HCT116 (cell line): ENCODE measurements at regions not wholly inside any gene's neighbourhood (a gene's known extent, or its start where the extent isn't known, plus 50 kb on each side); places are given as distances from the start of the nearest gene placed in this dataset.

Experiments used
- ATAC-seq: fragments of 200-7000 bp; cut with Tn5 transposase; 2 replicates; pipeline ENCODE4 v1.9.1; 2020; ENCODE audit warnings: mild to moderate bottlenecking, moderate library complexity
- BruUV-seq: library from RNA; stranded (reverse); fragments of 400-500 nt; replicated peaks from 2 replicates; lab custom pipeline; 2021; lab: Mats Ljungman, UMichigan
- CTCF ChIA-PET: fragments of 300-600 bp; sonication (Branson Sonifier 250); formaldehyde crosslinking; loops from one replicate; lab custom pipeline; 2021; ENCODE audit warnings: antibody characterized with exemption; lab: Charles Lee
- POLR2A ChIA-PET: fragments of 300-600, 350-600 bp; sonication (Branson Sonifier 250); formaldehyde crosslinking; loops from one replicate; lab custom pipeline; 2021; ENCODE audit warnings: antibody characterized with exemption; lab: Charles Lee
- RAD21 ChIA-PET, 2 experiments: fragments of 300-600 bp; sonication (Branson Sonifier 250); formaldehyde crosslinking; loops; one replicate each; lab custom pipeline; 2023; ENCODE audit warnings: low total read pairs in 2 of 2; ENCODE audit not compliant: uncharacterized antibody in 2 of 2, unreplicated experiment in 2 of 2, low non-redundant PET in 1 of 2; lab: Charles Lee
- DNase-seq: peaks from one replicate; pipeline ENCODE4 v3.0.0-alpha.2; 2010; ENCODE audit warnings: low read depth, low spot score
- H2AFZ ChIP-seq: fragments of 200-600 bp; shearing (Covaris generic), sonication (generic); 2 replicates; pipeline ENCODE4 v1.6.1; 2017; ENCODE audit warnings: low read depth, mixed run types, mixed read lengths, antibody characterized with exemption, low read length; ENCODE audit not compliant: poor library complexity, severe bottlenecking
- H3K27ac ChIP-seq: 2 replicates; pipeline ENCODE4 v1.5.1; 2012; ENCODE audit warnings: low read depth, low read length
- H3K27me3 ChIP-seq: fragments of 200-600 bp; sonication (generic); 2 replicates; pipeline ENCODE4 v1.6.1; 2016; ENCODE audit warnings: mixed run types, low read length, mixed read lengths; ENCODE audit not compliant: insufficient read depth
- H3K36me3 ChIP-seq, 2 experiments: fragments of 200-500 bp in 1 of 2; fragments of 200-600 bp in 1 of 2; sonication (Bioruptor generic) in 1 of 2; sonication (generic) in 1 of 2; 2 replicates each; pipeline versions ENCODE4 v1.5.1 to v1.6.1; 2014 to 2016; ENCODE audit warnings: low read length in 2 of 2, inconsistent platforms in 1 of 2, mixed read lengths in 1 of 2, mixed run types in 1 of 2; ENCODE audit not compliant: insufficient read depth in 2 of 2, control insufficient read depth in 1 of 2
- H3K4me1 ChIP-seq, 2 experiments: fragments of 200-600 bp in 1 of 2; sonication (generic) in 1 of 2; 2 replicates each; pipeline versions ENCODE4 v1.5.1 to v1.6.1; 2012 to 2017; ENCODE audit warnings: low read length in 2 of 2, inconsistent platforms in 1 of 2, mild to moderate bottlenecking in 1 of 2, mixed read lengths in 1 of 2, mixed run types in 1 of 2, moderate library complexity in 1 of 2; ENCODE audit not compliant: insufficient read depth in 2 of 2, control insufficient read depth in 1 of 2
- H3K4me2 ChIP-seq: fragments of 200-600 bp; sonication (generic); 2 replicates; pipeline ENCODE4 v1.6.1; 2017; ENCODE audit warnings: mixed run types, low read length, mixed read lengths
- H3K4me3 ChIP-seq, 2 experiments: fragments of 200-600 bp in 1 of 2; sonication (generic) in 1 of 2; replicated peaks in 1 of 2; 2 replicates each; pipeline ENCODE4 v1.5.1; 2011 to 2016; ENCODE audit warnings: low read length in 2 of 2, control low read depth in 1 of 2, low read depth in 1 of 2, mild to moderate bottlenecking in 1 of 2, mixed read lengths in 1 of 2, mixed run types in 1 of 2
- H3K79me2 ChIP-seq: fragments of 200-600 bp; sonication (generic); 2 replicates; pipeline ENCODE4 v1.6.1; 2017; ENCODE audit warnings: mild to moderate bottlenecking, mixed run types, low read length, moderate library complexity, mixed read lengths; ENCODE audit not compliant: insufficient read depth
- H3K9ac ChIP-seq: fragments of 200-600 bp; sonication (generic); 2 replicates; pipeline ENCODE4 v1.6.1; 2016; ENCODE audit warnings: low read length, mixed read lengths
- H3K9me2 ChIP-seq: fragments of 200-600 bp; sonication (generic), shearing (Covaris generic); 2 replicates; pipeline ENCODE4 v1.6.1; 2017; ENCODE audit warnings: mixed run types, mild to moderate bottlenecking, moderate library complexity; ENCODE audit not compliant: insufficient read depth
- H3K9me3 ChIP-seq, 2 experiments: fragments of 200-500 bp in 1 of 2; fragments of 200-600 bp in 1 of 2; sonication (Bioruptor generic) in 1 of 2; sonication (generic) in 1 of 2; 2 replicates each; pipeline ENCODE4 v1.6.1; 2014 to 2017; ENCODE audit warnings: low read length in 2 of 2, mixed read lengths in 2 of 2, inconsistent platforms in 1 of 2, low read depth in 1 of 2, mild to moderate bottlenecking in 1 of 2, mixed run types in 1 of 2, moderate library complexity in 1 of 2; ENCODE audit not compliant: control insufficient read depth in 1 of 2, insufficient read depth in 1 of 2
- H4K20me1 ChIP-seq: fragments of 200-600 bp; sonication (generic), shearing (Covaris generic); 2 replicates; pipeline ENCODE4 v1.6.1; 2017; ENCODE audit warnings: mixed run types, mild to moderate bottlenecking, moderate library complexity; ENCODE audit not compliant: insufficient read depth
- CBX3 ChIP-seq: IDR thresholded peaks from 2 replicates; pipeline ENCODE4 v1.6.1; 2012; ENCODE audit warnings: low read depth
- EGR1 ChIP-seq: IDR thresholded peaks from 2 replicates; pipeline ENCODE4 v1.6.1; 2012; ENCODE audit warnings: low read depth
- ELF1 ChIP-seq: IDR thresholded peaks from 2 replicates; pipeline ENCODE4 v1.6.1; 2012; ENCODE audit warnings: low read depth, borderline replicate concordance
- EZH2phosphoT487 ChIP-seq: fragments of 200-600 bp; IDR thresholded peaks from 2 replicates; pipeline ENCODE4 v1.6.1; 2018; ENCODE audit warnings: antibody characterized with exemption, borderline replicate concordance
- FOSL1 ChIP-seq: IDR thresholded peaks from 2 replicates; pipeline ENCODE4 v1.6.1; 2012; ENCODE audit warnings: low read depth
- JUND ChIP-seq: IDR thresholded peaks from 2 replicates; pipeline ENCODE4 v1.6.1; 2012
- POLR2A ChIP-seq: IDR thresholded peaks from 2 replicates; pipeline ENCODE4 v1.7.0; 2011; ENCODE audit warnings: borderline replicate concordance; ENCODE audit not compliant: insufficient read depth, insufficient read length; ENCODE audit errors: extremely low read depth
- POLR2AphosphoS5 ChIP-seq: IDR thresholded peaks from 2 replicates; pipeline ENCODE4 v1.6.1; 2011; ENCODE audit warnings: mild to moderate bottlenecking, low read depth, low read length, moderate library complexity
- RAD21 ChIP-seq: IDR thresholded peaks from 2 replicates; pipeline ENCODE4 v1.6.1; 2012; ENCODE audit warnings: low read depth, mild to moderate bottlenecking
- SIN3A ChIP-seq: IDR thresholded peaks from 2 replicates; pipeline ENCODE4 v1.6.1; 2012; ENCODE audit warnings: low read depth
- SP1 ChIP-seq: IDR thresholded peaks from 2 replicates; pipeline ENCODE4 v1.6.1; 2012; ENCODE audit warnings: low read depth
- SRF ChIP-seq: IDR thresholded peaks from 2 replicates; pipeline ENCODE4 v1.6.1; 2012; ENCODE audit warnings: low read depth
- TCF7L2 ChIP-seq: IDR thresholded peaks from 2 replicates; pipeline ENCODE4 v1.7.0; 2011; ENCODE audit warnings: borderline replicate concordance, inconsistent platforms; ENCODE audit not compliant: insufficient read depth, insufficient read length; ENCODE audit errors: extremely low read depth
- YY1 ChIP-seq: IDR thresholded peaks from 2 replicates; pipeline ENCODE4 v1.6.1; 2011; ENCODE audit warnings: low read length, low read depth, moderate library complexity, mild to moderate bottlenecking; ENCODE audit not compliant: insufficient replicate concordance; ENCODE audit errors: extremely low read depth
- ZFX ChIP-seq: fragments of 450-650 bp; IDR thresholded peaks from 2 replicates; pipeline ENCODE4 v1.6.1; 2017
- ZNF274 ChIP-seq: fragments of 200-500 bp; sonication (Bioruptor generic); IDR thresholded peaks from 2 replicates; pipeline ENCODE4 v1.6.1; 2014; ENCODE audit warnings: mild to moderate bottlenecking, low read depth, low read length, inconsistent platforms
- intact Hi-C: fragments of 100-400 bp; cut with micrococcal nuclease; formaldehyde crosslinking; loops from 2 replicates; pipeline ENCODE4 v1.10.0; 2022
- TF ChIP-seq, protein P1 (sequence below): IDR thresholded peaks from 2 replicates; pipeline ENCODE4 v1.6.1; 2012
- TF ChIP-seq, protein P2 (sequence below): IDR thresholded peaks from 2 replicates; pipeline ENCODE4 v1.6.1; 2012
- TF ChIP-seq, protein P3 (sequence below), 3 experiments: fragments of 200-600 bp in 1 of 3; sonication (generic) in 1 of 3; IDR thresholded peaks in 2 of 3; conservative IDR thresholded peaks in 1 of 3; 2 replicates each; pipeline ENCODE4 v1.5.1; 2012 to 2017; ENCODE audit warnings: low read depth in 2 of 3, low read length in 2 of 3, antibody characterized with exemption in 1 of 3, borderline replicate concordance in 1 of 3, control low read depth in 1 of 3, mild to moderate bottlenecking in 1 of 3, mixed read lengths in 1 of 3, mixed run types in 1 of 3, moderate library complexity in 1 of 3; ENCODE audit not compliant: insufficient read depth in 1 of 3
- TF ChIP-seq, protein P4 (sequence below): IDR thresholded peaks from 2 replicates; pipeline ENCODE4 v1.6.1; 2011; ENCODE audit warnings: mild to moderate bottlenecking, low read length, moderate library complexity; ENCODE audit not compliant: insufficient replicate concordance; ENCODE audit errors: extremely low read depth

DNA sequence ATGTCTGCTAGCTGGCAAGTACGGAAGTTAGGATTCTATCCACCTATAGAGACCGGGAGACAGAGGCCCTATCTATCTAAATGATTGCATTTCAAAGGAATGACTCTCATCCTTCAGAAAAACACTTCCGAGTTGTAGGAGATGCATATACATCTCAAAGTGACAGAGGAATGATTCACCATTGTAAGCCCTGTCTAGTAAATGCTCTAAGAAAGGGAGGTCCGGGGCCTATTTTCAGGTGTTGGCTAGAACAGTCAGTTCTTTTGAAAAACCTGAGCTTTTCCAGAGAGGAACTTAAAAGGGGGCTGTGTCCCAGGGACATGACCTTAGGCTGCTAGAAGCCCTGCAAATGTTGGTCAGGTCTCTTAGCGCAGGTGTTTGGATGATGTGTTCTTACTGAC lies 262.9 kb upstream of the IL1RAPL1 start:
- TF ChIP-seq POLR2AphosphoS5 (no peak), POLR2A (no peak), ZNF274 (no peak), ELF1 (no peak), ZFX (no peak), SIN3A (no peak), CBX3 (no peak), SP1 (no peak), EZH2phosphoT487 (no peak), RAD21 (no peak), SRF (no peak), TCF7L2 (no peak), YY1 (no peak), FOSL1 (no peak), EGR1 (no peak), JUND (no peak)
- TF ChIP-seq, protein P1, sequence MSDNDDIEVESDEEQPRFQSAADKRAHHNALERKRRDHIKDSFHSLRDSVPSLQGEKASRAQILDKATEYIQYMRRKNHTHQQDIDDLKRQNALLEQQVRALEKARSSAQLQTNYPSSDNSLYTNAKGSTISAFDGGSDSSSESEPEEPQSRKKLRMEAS, result no peak
- TF ChIP-seq, protein P2, sequence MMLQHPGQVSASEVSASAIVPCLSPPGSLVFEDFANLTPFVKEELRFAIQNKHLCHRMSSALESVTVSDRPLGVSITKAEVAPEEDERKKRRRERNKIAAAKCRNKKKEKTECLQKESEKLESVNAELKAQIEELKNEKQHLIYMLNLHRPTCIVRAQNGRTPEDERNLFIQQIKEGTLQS, result no peak
- TF ChIP-seq, protein P3, sequence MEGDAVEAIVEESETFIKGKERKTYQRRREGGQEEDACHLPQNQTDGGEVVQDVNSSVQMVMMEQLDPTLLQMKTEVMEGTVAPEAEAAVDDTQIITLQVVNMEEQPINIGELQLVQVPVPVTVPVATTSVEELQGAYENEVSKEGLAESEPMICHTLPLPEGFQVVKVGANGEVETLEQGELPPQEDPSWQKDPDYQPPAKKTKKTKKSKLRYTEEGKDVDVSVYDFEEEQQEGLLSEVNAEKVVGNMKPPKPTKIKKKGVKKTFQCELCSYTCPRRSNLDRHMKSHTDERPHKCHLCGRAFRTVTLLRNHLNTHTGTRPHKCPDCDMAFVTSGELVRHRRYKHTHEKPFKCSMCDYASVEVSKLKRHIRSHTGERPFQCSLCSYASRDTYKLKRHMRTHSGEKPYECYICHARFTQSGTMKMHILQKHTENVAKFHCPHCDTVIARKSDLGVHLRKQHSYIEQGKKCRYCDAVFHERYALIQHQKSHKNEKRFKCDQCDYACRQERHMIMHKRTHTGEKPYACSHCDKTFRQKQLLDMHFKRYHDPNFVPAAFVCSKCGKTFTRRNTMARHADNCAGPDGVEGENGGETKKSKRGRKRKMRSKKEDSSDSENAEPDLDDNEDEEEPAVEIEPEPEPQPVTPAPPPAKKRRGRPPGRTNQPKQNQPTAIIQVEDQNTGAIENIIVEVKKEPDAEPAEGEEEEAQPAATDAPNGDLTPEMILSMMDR (IDR thresholded peaks at IDR 0.05 in 2 of 3, conservative IDR thresholded peaks at IDR 0.05 in 1 of 3; ENCODE audit: borderline replicate concordance in 1 of 3, insufficient read depth in 1 of 3, low read depth in 2 of 3, low read length in 2 of 3), result no peak
- TF ChIP-seq, protein P4, sequence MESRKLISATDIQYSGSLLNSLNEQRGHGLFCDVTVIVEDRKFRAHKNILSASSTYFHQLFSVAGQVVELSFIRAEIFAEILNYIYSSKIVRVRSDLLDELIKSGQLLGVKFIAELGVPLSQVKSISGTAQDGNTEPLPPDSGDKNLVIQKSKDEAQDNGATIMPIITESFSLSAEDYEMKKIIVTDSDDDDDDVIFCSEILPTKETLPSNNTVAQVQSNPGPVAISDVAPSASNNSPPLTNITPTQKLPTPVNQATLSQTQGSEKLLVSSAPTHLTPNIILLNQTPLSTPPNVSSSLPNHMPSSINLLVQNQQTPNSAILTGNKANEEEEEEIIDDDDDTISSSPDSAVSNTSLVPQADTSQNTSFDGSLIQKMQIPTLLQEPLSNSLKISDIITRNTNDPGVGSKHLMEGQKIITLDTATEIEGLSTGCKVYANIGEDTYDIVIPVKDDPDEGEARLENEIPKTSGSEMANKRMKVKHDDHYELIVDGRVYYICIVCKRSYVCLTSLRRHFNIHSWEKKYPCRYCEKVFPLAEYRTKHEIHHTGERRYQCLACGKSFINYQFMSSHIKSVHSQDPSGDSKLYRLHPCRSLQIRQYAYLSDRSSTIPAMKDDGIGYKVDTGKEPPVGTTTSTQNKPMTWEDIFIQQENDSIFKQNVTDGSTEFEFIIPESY, result no peak
- TF ChIP-seq, all 23 proteins: peak for 0
- no peaks in the 10 kb centered on the region for H3K79me2 ChIP-seq
- no peaks in the 10 kb centered on the region for H3K9me2 ChIP-seq
- H2AFZ ChIP-seq, result no peak overlapping the region
- no peaks in the 10 kb centered on the region for H3K36me3 ChIP-seq
- no peaks in the 10 kb centered on the region for H3K9me3 ChIP-seq
- RAD21 ChIA-PET, result no interaction called here
- H3K27ac ChIP-seq, result no peak overlapping the region
- H3K4me3 ChIP-seq, result no peak overlapping the region
- CTCF ChIA-PET, result no interaction called here
- intact Hi-C loops, result no loop called here
- H3K4me1 ChIP-seq, result no peaks in the 10 kb centered on the region
- H4K20me1 ChIP-seq, result no peaks in the 10 kb centered on the region
- no TSS peak for BruUV-seq
- H3K27me3 ChIP-seq, result no peaks in the 10 kb centered on the region
- no peak for DNase-seq
- no peak for ATAC-seq
- no peak overlapping the region for H3K9ac ChIP-seq
- POLR2A ChIA-PET, result no interaction called here
- H3K4me2 ChIP-seq, result no peak overlapping the region
